Tibial nerve (tissue), 4 donors: ENCODE measurements at regions not wholly inside any gene's neighbourhood (a gene's known extent, or its start where the extent isn't known, plus 50 kb on each side); places are given as distances from the start of the nearest gene placed in this dataset.

Experiments
- DNase-seq, 2 donors: peaks; one replicate each; pipeline ENCODE4 v3.0.0-alpha.2; 2019; ENCODE audit warnings: low spot score in 2 of 2
- H3K27ac ChIP-seq, 4 donors: fragments of 200-600 bp; sonication (generic) in 3 of 4; one replicate each; pipeline ENCODE4 v1.5.1; 2017 to 2019; ENCODE audit warnings: mild to moderate bottlenecking in 1 of 4
- H3K27me3 ChIP-seq, 2 donors: fragments of 200-600 bp; sonication (generic) in 1 of 2; one replicate each; pipeline versions ENCODE4 v1.5.1 to v1.6.0; 2017 to 2019
- H3K36me3 ChIP-seq, 3 donors: fragments of 200-600 bp; sonication (generic); one replicate each; pipeline ENCODE4 v1.5.1; 2018 to 2019
- H3K4me1 ChIP-seq, 4 donors: fragments of 200-600 bp; sonication (generic) in 3 of 4; one replicate each; pipeline ENCODE4 v1.5.1; 2017 to 2019
- H3K4me3 ChIP-seq, 4 donors: fragments of 200-600 bp; sonication (generic) in 3 of 4; one replicate each; pipeline ENCODE4 v1.5.1; 2017 to 2019; ENCODE audit warnings: mild to moderate bottlenecking in 1 of 4, moderate library complexity in 1 of 4
- H3K9me3 ChIP-seq, 4 donors: fragments of 200-600 bp; sonication (generic) in 3 of 4; one replicate each; pipeline ENCODE4 v1.5.1; 2017 to 2019
- CTCF ChIP-seq, 5 experiments: fragments of 200-600 bp in 3 of 5; fragments of 450-650 bp in 2 of 5; sonication (generic) in 3 of 5; IDR thresholded peaks; one replicate each; pipeline ENCODE4 v1.5.1; 2016 to 2019; ENCODE audit warnings: antibody characterized with exemption in 5 of 5, mild to moderate bottlenecking in 3 of 5, moderate library complexity in 2 of 5
- EP300 ChIP-seq, 2 donors: sonication (generic); formaldehyde crosslinking; IDR thresholded peaks; one replicate each; pipeline ENCODE4 v1.6.1; 2017; ENCODE audit warnings: antibody characterized with exemption in 2 of 2, mild to moderate bottlenecking in 1 of 2
- POLR2A ChIP-seq, 2 donors: fragments of 450-650 bp; IDR thresholded peaks; one replicate each; pipeline ENCODE4 v1.6.1; 2017; ENCODE audit warnings: antibody characterized with exemption in 2 of 2, mild to moderate bottlenecking in 2 of 2, moderate library complexity in 2 of 2
- WGBS, 2 donors: methylation state at CpG; one replicate each; pipeline ENCODE4 v1.1.5; 2018; 5-methylcytosine and 5-hydroxymethylcytosine counted together

GRCh38 chr18:8536231-8536630 lies 73.0 kb upstream of the RAB12 start:
- TF ChIP-seq CTCF (IDR thresholded peaks at IDR 0.05) (no peak), POLR2A (IDR thresholded peaks at IDR 0.05) (no peak), EP300 (IDR thresholded peaks at IDR 0.05) (no peak)
- Histone ChIP-seq H3K4me3 (no peak overlapping the region), H3K4me1 (no peaks in the 10 kb centered on the region), H3K27ac (no peak overlapping the region), H3K27me3 (no peaks in the 10 kb centered on the region), H3K36me3 (no peaks in the 10 kb centered on the region), H3K9me3 (peaks cover 0 to 23% (median 7%) of the 10 kb centered on the region in 4 donors)
- no peak for DNase-seq
- whole genome bisulfite sequencing, 2 donors: 55 to 60% methylated on average over 11 of the region's 11 CpGs

- no peak for DNase-seq
- Histone ChIP-seq H3K9me3 (peaks cover 0 to 16% (median 3%) of the 10 kb centered on the region in 4 donors), H3K36me3 (no peaks in the 10 kb centered on the region), H3K4me3 (no peak overlapping the region), H3K27ac (no peak overlapping the region), H3K4me1 (no peaks in the 10 kb centered on the region), H3K27me3 (no peaks in the 10 kb centered on the region)
- WGBS, 2 donors: 79 to 82% methylated on average over 14 of the region's 14 CpGs
- TF ChIP-seq EP300 (IDR thresholded peaks at IDR 0.05): no peak
These were observed 72.3 kb upstream of the RAB12 start for GRCh38 chr18:8536922-8537321.

DNA sequence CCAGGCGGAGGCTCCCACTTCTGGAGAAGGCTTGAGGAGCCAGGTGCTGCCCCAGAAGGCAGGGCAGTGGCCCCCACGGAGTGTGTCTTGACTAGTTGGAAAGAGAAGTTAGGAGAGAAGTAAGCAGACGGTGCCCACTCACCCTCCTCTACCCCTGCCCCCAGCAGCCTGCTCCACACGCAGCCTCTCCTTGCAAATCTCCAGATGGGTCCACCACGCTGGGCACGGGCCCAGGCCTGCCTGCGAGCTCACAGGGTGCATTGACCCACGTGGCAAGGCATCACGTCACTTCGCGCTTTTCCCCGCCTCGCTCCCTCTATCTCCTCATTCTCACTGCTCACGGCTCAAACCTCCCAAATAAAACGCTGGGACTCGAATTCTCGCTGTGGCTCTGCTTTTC lies 71.8 kb upstream of the RAB12 start:
- Histone ChIP-seq H3K27me3 (no peaks in the 10 kb centered on the region), H3K27ac (no peak overlapping the region), H3K4me1 (no peaks in the 10 kb centered on the region), H3K4me3 (no peak overlapping the region), H3K9me3 (peaks cover 0 to 12% (median under 1%) of the 10 kb centered on the region in 4 donors), H3K36me3 (no peaks in the 10 kb centered on the region)
- 82 to 92% methylated on average over 17 of the region's 17 CpGs for WGBS, 2 donors
- TF ChIP-seq CTCF (IDR thresholded peaks at IDR 0.05) (no peak), POLR2A (IDR thresholded peaks at IDR 0.05) (no peak), EP300 (IDR thresholded peaks at IDR 0.05) (no peak)
- DNase-seq: no peak

GRCh38 chr18:8538935-8539334 lies 70.3 kb upstream of the RAB12 start:
- no peak for TF ChIP-seq EP300 (IDR thresholded peaks at IDR 0.05)
- TF ChIP-seq POLR2A (IDR thresholded peaks at IDR 0.05): no peak
- TF ChIP-seq CTCF (IDR thresholded peaks at IDR 0.05): no peak
- no peaks in the 10 kb centered on the region for H3K36me3 ChIP-seq
- no peak for DNase-seq
- H3K4me3 ChIP-seq: no peak overlapping the region
- H3K4me1 ChIP-seq: no peaks in the 10 kb centered on the region
- WGBS, 2 donors: 81 to 82% methylated on average over 2 of the region's 2 CpGs
- no peaks in the 10 kb centered on the region for H3K27me3 ChIP-seq
- peaks cover 0 to 3% (median 0%) of the 10 kb centered on the region in 4 donors for H3K9me3 ChIP-seq
- H3K27ac ChIP-seq: no peak overlapping the region

DNA sequence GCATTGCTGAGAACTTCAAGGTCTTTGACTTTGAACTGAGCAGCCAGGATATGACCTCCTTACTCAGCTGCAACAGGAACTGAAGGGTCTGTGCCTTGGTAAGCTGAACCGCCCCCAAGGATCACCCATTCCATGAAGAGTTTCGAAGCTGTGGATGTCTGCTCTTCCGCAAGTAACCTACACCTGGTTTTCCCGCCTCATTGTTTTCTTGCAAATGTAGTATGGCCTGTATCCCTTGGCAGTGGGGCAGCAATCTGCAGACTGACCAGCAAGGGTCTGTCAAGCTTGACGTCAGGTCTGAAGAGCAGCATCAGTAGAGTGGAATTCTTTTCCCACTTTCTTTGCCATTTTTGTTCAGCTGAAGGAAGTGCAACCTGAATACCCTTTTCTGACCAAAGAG lies 62.6 kb upstream of the RAB12 start:
- DNase-seq: no peak
- Histone ChIP-seq H3K27me3 (no peaks in the 10 kb centered on the region), H3K36me3 (no peaks in the 10 kb centered on the region), H3K4me3 (no peak overlapping the region), H3K9me3 (no peaks in the 10 kb centered on the region), H3K4me1 (no peaks in the 10 kb centered on the region), H3K27ac (no peak overlapping the region)
- TF ChIP-seq CTCF (IDR thresholded peaks at IDR 0.05): no peak
- no peak for TF ChIP-seq EP300 (IDR thresholded peaks at IDR 0.05)
- no peak for TF ChIP-seq POLR2A (IDR thresholded peaks at IDR 0.05)
- 92 to 93% methylated on average over 5 of the region's 5 CpGs for WGBS, 2 donors

GRCh38 chr18:8548186-8548585 lies 61.1 kb upstream of the RAB12 start:
- Histone ChIP-seq H3K27ac (no peak overlapping the region), H3K9me3 (no peaks in the 10 kb centered on the region), H3K4me3 (no peak overlapping the region), H3K4me1 (no peaks in the 10 kb centered on the region), H3K36me3 (no peaks in the 10 kb centered on the region), H3K27me3 (no peaks in the 10 kb centered on the region)
- TF ChIP-seq POLR2A (IDR thresholded peaks at IDR 0.05) (no peak), CTCF (IDR thresholded peaks at IDR 0.05) (no peak), EP300 (IDR thresholded peaks at IDR 0.05) (no peak)
- DNase-seq: no peak
- 61 to 68% methylated on average over 8 of the region's 8 CpGs for WGBS, 2 donors
